Esophagus (tissue), 2 donors: ENCODE measurements at regions not wholly inside any gene's neighbourhood (a gene's known extent, or its start where the extent isn't known, plus 50 kb on each side); places are given as distances from the start of the nearest gene placed in this dataset.

Source experiments
- H3K27ac ChIP-seq, 2 donors: one replicate each; pipeline ENCODE4 v1.5.1; 2013; ENCODE audit warnings: low read depth in 2 of 2, mild to moderate bottlenecking in 2 of 2, inconsistent platforms in 1 of 2, low read length in 1 of 2, moderate library complexity in 1 of 2
- H3K27me3 ChIP-seq, 2 donors: one replicate each; pipeline ENCODE4 v1.6.1; 2013; ENCODE audit warnings: low read length in 2 of 2, control low read depth in 1 of 2, mild to moderate bottlenecking in 1 of 2; ENCODE audit not compliant: insufficient read depth in 2 of 2, control insufficient read depth in 1 of 2
- H3K36me3 ChIP-seq, 2 donors: one replicate each; pipeline ENCODE4 v1.6.1; 2013; ENCODE audit warnings: low read length in 1 of 2; ENCODE audit not compliant: control insufficient read depth in 2 of 2, insufficient read depth in 2 of 2
- H3K4me1 ChIP-seq, 2 donors: one replicate each; pipeline ENCODE4 v1.6.1; 2013; ENCODE audit warnings: low read length in 1 of 2; ENCODE audit not compliant: control insufficient read depth in 2 of 2, insufficient read depth in 2 of 2
- H3K4me3 ChIP-seq, 2 donors: one replicate each; pipeline ENCODE4 v1.5.1; 2013; ENCODE audit warnings: low read length in 2 of 2, mild to moderate bottlenecking in 2 of 2, low read depth in 1 of 2, moderate library complexity in 1 of 2
- H3K9me3 ChIP-seq, 2 donors: one replicate each; pipeline ENCODE4 v1.6.1; 2013; ENCODE audit warnings: mild to moderate bottlenecking in 2 of 2, low read depth in 1 of 2, low read length in 1 of 2, moderate library complexity in 1 of 2; ENCODE audit not compliant: control insufficient read depth in 2 of 2, insufficient read depth in 1 of 2
- WGBS, 2 donors: extraction: QIAGEN DNeasy Blood & Tissue Kit; methylation state at CpG; one replicate each; pipeline ENCODE4 v1.1.7; 2013; 5-methylcytosine and 5-hydroxymethylcytosine counted together
- donor health status: healthy with polysubstance abuse.
- donor health status: Bipolar disorder and iron deficiency.

- Histone ChIP-seq H3K9me3 (no peaks in the 10 kb centered on the region), H3K27me3 (no peaks in the 10 kb centered on the region), H3K36me3 (no peaks in the 10 kb centered on the region), H3K4me3 (no peak overlapping the region), H3K27ac (no peak overlapping the region), H3K4me1 (no peaks in the 10 kb centered on the region)
- WGBS, 2 donors, result 27 to 29% methylated on average over 6 of the region's 6 CpGs
Measured at GRCh38 chr9:99601571-99602111, 220.0 kb upstream of the NR4A3 start.

- Histone ChIP-seq H3K36me3 (no peaks in the 10 kb centered on the region), H3K27me3 (no peaks in the 10 kb centered on the region), H3K4me1 (no peaks in the 10 kb centered on the region), H3K9me3 (no peaks in the 10 kb centered on the region), H3K4me3 (no peak overlapping the region), H3K27ac (no peak overlapping the region)
Measured at GRCh38 chr9:99602854-99603253, 218.8 kb upstream of the NR4A3 start.

DNA sequence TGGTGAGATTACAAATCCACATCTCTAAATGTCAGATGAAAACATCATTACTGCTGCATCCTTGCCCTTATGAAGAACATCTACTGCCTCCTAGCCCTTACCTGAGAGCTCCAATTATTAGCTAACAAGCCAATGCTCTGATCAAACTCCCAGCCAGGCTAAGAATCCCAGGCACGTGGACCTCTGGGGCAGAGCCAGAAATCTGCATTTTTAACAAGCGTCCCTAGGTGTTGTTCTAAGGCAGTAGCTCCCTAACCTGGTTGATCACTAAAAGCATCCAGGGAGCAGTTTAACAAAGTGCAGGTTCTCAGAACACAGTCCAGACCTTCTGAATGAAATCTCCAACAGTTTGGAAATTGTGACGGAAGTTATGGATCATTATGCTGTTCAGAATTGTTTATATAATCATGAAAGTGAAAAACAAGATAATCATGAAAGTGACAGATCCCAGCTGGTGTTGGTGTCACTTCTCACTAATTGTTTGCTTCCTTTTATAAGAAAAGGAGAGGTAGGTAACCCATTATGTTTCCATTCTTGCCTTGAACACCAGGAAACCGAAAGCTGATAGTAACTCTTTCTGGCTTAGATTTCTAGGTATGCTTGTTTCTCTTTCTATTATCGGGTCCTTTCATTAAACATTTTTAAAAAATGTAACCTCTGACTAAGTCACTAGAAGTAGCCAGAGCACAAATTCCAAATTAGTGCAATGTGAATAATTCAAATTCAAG, 216.5 kb upstream of the NR4A3 start:
- Histone ChIP-seq H3K27me3 (no peaks in the 10 kb centered on the region), H3K4me1 (no peaks in the 10 kb centered on the region), H3K36me3 (no peaks in the 10 kb centered on the region), H3K4me3 (no peak overlapping the region), H3K27ac (no peak overlapping the region), H3K9me3 (no peaks in the 10 kb centered on the region)
- WGBS, 2 donors, result 71 to 72% methylated on average over 5 of the region's 5 CpGs

- no peaks in the 10 kb centered on the region for H3K4me1 ChIP-seq
- 87 to 88% methylated on average over 2 of the region's 2 CpGs for WGBS, 2 donors
- no peaks in the 10 kb centered on the region for H3K27me3 ChIP-seq
- no peaks in the 10 kb centered on the region for H3K36me3 ChIP-seq
- no peaks in the 10 kb centered on the region for H3K9me3 ChIP-seq
- H3K4me3 ChIP-seq, result no peak overlapping the region
- H3K27ac ChIP-seq, result no peak overlapping the region
Measured at GRCh38 chr9:99606296-99606695, 215.4 kb upstream of the NR4A3 start.

- Histone ChIP-seq H3K4me3 (no peak overlapping the region), H3K36me3 (no peaks in the 10 kb centered on the region), H3K27me3 (no peaks in the 10 kb centered on the region), H3K4me1 (no peaks in the 10 kb centered on the region), H3K9me3 (no peaks in the 10 kb centered on the region), H3K27ac (no peak overlapping the region)
- WGBS, 2 donors, result 38 to 40% methylated on average over 4 of the region's 4 CpGs
Measured at GRCh38 chr9:99606957-99607356, 214.7 kb upstream of the NR4A3 start.

GRCh38 chr9:99607842-99608448, 213.7 kb upstream of the NR4A3 start:
- Histone ChIP-seq H3K4me3 (no peak overlapping the region), H3K9me3 (no peaks in the 10 kb centered on the region), H3K4me1 (no peaks in the 10 kb centered on the region), H3K27ac (no peak overlapping the region), H3K36me3 (no peaks in the 10 kb centered on the region), H3K27me3 (no peaks in the 10 kb centered on the region)
- WGBS, 2 donors, result 79% methylated on average over 1 of the region's 1 CpG

- Histone ChIP-seq H3K9me3 (no peaks in the 10 kb centered on the region), H3K4me1 (no peaks in the 10 kb centered on the region), H3K27ac (no peak overlapping the region), H3K36me3 (no peaks in the 10 kb centered on the region), H3K4me3 (no peak overlapping the region), H3K27me3 (no peaks in the 10 kb centered on the region)
- 92% methylated on average over 5 of the region's 5 CpGs for WGBS, 2 donors
Measured at GRCh38 chr9:99614341-99614740, 207.3 kb upstream of the NR4A3 start.

DNA sequence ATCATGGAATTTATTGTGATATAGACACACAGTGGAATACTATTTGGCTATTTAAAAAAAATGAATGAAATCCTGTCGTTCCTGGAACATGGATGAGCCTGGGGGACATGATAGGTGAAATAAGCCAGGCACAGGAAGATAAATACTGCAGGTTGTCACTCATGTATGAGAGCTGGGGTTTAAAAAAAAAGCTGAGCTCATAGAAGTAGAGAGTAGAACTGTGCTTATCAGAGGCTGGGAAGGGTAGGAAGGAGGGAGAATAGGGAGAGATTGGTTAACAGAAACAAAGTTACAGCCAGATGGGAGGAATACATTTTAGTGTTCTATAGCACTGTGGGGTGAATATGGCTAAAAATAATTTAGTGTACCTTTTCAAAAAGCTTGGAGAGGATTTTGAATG, 200.6 kb upstream of the NR4A3 start:
- 76 to 78% methylated on average over 1 of the region's 1 CpG for WGBS, 2 donors
- H3K4me3 ChIP-seq, result no peak overlapping the region
- no peaks in the 10 kb centered on the region for H3K4me1 ChIP-seq
- no peaks in the 10 kb centered on the region for H3K9me3 ChIP-seq
- H3K36me3 ChIP-seq, result no peaks in the 10 kb centered on the region
- H3K27me3 ChIP-seq, result no peaks in the 10 kb centered on the region
- H3K27ac ChIP-seq, result no peak overlapping the region

- WGBS, 2 donors, result 85 to 87% methylated on average over 8 of the region's 8 CpGs
- H3K27me3 ChIP-seq, result no peaks in the 10 kb centered on the region
- H3K27ac ChIP-seq, result no peak overlapping the region
- no peaks in the 10 kb centered on the region for H3K9me3 ChIP-seq
- no peak overlapping the region for H3K4me3 ChIP-seq
- no peaks in the 10 kb centered on the region for H3K36me3 ChIP-seq
- H3K4me1 ChIP-seq, result no peaks in the 10 kb centered on the region
Measured at GRCh38 chr9:99622679-99623078, 199.0 kb upstream of the NR4A3 start.
